ENCODE measurements at regions not wholly inside any gene's neighbourhood (a gene's known extent, or its start where the extent isn't known, plus 50 kb on each side); places are given as distances from the start of the nearest gene placed in this dataset.

DNA sequence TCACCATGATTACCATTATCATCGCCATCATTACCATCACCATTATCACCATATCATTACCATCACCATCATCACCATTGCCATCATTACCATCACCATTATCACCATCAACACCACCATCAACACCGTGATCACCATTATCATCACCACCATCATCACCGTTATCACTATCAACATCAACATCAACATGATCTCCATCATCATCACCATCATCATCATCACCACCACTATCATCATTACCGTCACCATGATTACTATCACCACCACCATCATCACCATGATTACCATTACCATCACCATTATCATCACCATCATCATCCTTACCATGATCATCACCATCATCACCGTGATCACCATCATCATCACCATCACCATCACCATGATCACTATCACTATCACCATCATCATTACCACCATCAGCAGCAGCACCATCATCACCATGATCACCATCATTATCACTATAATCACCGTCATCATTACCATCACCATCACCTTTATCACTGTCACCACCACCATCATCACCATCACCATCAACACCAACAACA is 753.7 kb downstream of the BRD1 start:
- TF ChIP-seq, protein P1, sequence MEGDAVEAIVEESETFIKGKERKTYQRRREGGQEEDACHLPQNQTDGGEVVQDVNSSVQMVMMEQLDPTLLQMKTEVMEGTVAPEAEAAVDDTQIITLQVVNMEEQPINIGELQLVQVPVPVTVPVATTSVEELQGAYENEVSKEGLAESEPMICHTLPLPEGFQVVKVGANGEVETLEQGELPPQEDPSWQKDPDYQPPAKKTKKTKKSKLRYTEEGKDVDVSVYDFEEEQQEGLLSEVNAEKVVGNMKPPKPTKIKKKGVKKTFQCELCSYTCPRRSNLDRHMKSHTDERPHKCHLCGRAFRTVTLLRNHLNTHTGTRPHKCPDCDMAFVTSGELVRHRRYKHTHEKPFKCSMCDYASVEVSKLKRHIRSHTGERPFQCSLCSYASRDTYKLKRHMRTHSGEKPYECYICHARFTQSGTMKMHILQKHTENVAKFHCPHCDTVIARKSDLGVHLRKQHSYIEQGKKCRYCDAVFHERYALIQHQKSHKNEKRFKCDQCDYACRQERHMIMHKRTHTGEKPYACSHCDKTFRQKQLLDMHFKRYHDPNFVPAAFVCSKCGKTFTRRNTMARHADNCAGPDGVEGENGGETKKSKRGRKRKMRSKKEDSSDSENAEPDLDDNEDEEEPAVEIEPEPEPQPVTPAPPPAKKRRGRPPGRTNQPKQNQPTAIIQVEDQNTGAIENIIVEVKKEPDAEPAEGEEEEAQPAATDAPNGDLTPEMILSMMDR (IDR thresholded peaks at IDR 0.05; ENCODE audit: insufficient read depth, low read depth, low read length, missing control alignments) = no peak
- DNase-seq (ENCODE audit: low read depth) = no peak
- H3K4me3 ChIP-seq (ENCODE audit: low read length) = no peak overlapping the region

DNA sequence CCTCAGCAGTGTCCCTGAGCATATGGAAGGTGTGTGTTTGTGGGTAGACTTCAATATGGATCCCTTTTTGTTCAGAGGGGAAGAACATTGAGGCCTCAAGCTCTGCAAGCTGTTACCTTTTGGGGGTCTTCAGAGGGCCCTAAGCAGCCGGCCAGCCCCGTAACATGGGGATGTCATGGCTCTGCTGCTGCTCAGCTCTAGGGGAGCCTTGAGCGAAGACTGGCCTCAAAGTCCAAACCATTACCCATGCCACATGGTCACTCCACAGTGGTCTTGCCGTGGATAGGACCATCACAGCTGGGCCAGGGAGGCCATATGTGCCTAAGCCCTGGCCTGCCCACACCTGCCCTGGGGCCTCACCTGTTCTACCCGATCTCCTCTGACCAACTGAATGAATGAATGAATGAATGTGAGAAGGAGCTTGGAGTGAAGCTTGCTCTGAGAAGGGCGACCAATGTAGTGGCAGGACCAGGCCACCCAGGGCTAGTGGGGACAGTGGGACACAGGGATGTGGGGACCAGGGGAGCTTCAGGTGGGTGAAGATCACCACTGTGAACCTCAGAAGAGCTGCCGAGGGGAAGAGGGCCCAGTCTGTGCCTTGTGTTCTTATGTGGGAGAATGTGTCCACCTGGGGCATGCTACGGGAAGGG is 754.6 kb downstream of the BRD1 start:
- TF ChIP-seq, protein P1 (IDR thresholded peaks at IDR 0.05; ENCODE audit: insufficient read depth, low read depth, low read length, missing control alignments) = no peak
- H3K4me3 ChIP-seq (ENCODE audit: low read length) = no peak overlapping the region
- DNase-seq (ENCODE audit: low read depth) = no peak

DNA sequence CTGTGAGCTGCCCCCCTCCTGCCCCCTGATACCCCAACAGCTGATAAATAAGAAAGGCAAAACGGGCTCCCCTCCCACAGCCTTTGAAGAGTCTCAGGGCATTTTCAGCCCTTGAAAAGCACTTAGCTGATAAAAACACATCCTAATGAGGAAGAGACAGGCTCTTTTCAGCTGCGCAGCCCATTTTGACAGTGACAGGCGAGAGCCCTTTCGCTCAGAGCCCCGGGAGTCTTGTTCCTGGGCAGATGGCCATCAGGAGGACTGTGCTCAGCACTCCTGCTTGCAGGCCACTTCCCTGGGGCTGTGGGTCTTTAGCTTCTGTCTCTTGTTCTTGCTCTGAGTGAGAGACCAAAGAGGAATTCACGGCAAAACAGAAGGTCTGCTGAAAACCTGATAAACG is 757.2 kb downstream of the BRD1 start:
- H3K4me3 ChIP-seq (ENCODE audit: low read length) = no peak overlapping the region
- DNase-seq (ENCODE audit: low read depth) = no peak
- TF ChIP-seq, protein P1 (IDR thresholded peaks at IDR 0.05; ENCODE audit: insufficient read depth, low read depth, low read length, missing control alignments) = no peak

DNA sequence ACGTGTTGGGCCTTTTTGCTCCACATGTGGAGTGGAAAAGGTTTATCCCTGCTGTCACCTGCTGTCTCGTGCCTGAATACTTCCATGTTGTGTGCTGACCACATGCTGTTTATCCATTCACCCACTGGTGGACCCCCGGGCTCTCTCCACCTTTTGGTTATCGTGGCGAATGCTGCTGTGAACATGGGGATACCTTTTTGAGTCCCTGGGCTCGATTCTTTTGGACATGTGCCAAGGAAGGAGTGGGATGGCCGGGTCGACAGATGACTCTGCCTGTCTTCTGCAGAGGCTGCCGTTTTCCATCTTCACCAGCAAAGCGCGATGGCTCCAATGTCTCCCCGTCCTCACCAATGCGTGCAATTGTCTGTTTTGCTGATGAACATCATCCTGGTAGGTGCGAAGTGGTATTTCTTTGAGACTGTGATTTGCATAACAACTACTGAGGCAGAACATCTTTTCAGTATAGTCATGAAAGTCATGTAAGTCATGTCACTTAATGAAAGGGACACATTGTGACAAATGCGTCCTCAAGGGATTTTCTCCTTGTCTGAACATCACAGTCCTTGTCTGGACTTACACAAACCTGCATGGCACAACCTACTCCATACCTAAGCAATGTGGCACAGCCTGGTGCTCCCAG is 758.7 kb downstream of the BRD1 start:
- TF ChIP-seq, protein P1 (IDR thresholded peaks at IDR 0.05; ENCODE audit: insufficient read depth, low read depth, low read length, missing control alignments) = no peak
- no peak overlapping the region for H3K4me3 ChIP-seq (ENCODE audit: low read length)
- no peak for DNase-seq (ENCODE audit: low read depth)

DNA sequence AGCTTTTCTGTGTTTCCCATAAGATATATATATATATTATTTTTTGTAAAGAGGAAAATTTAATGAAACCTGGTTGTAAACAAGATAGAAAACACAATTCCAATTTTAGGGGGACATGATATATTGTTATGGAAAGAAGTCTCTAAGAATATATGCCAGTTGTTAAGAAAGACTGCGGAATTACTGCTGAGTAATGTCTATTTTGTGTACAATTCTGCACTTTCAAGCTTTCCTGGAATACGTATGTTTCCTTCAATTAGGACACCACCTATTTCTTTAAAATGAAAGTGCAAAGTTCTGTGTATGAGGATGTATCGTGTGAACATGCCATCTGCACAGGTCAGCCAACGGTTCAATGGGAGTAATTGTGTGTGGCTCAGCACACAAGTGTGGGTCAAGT is 760.2 kb downstream of the BRD1 start:
- H3K4me3 ChIP-seq (ENCODE audit: low read length) = no peak overlapping the region
- DNase-seq (ENCODE audit: low read depth) = no peak
- TF ChIP-seq, protein P1 (IDR thresholded peaks at IDR 0.05; ENCODE audit: insufficient read depth, low read depth, low read length, missing control alignments) = no peak

DNA sequence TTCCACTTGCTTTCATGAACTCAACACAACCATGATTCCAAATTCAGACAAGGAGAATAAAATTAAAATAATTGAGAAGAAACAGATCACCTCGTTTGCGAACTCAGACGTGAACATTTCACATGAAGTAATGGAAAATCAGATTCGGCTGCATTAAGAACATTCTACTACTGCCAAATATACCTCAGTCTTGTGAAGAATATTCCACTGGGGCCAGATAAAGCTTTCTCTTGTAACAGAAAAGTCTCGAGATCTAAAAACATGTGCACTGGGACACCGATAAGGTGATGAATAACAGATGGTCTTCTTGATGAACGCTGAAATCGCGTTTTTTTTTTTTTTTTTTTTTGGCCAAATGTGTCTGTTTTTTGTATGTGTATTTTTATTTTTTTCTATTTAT is 761.1 kb downstream of the BRD1 start:
- TF ChIP-seq, protein P1 (IDR thresholded peaks at IDR 0.05; ENCODE audit: insufficient read depth, low read depth, low read length, missing control alignments) = no peak
- H3K4me3 ChIP-seq (ENCODE audit: low read length) = no peak overlapping the region
- DNase-seq (ENCODE audit: low read depth) = no peak

Measured in epithelial cell of esophagus (primary cell).